ENCODE measurements at regions not wholly inside any gene's neighbourhood (a gene's known extent, or its start where the extent isn't known, plus 50 kb on each side); places are given as distances from the start of the nearest gene placed in this dataset.

- H3K27ac ChIP-seq = no peak overlapping the region
- no peak overlapping the region for H3K4me3 ChIP-seq
- DNase-seq (no peak), ATAC-seq (no peak)
- intact Hi-C loops (cut with DNase I) = loop anchor here in 1 of 2 donors (5.0 kb wide), 1 partner anchor 116 kb away; no protein-coding TSS in a partner anchor
- no peaks in the 10 kb centered on the region for H3K4me1 ChIP-seq
- TF ChIP-seq, protein P1, sequence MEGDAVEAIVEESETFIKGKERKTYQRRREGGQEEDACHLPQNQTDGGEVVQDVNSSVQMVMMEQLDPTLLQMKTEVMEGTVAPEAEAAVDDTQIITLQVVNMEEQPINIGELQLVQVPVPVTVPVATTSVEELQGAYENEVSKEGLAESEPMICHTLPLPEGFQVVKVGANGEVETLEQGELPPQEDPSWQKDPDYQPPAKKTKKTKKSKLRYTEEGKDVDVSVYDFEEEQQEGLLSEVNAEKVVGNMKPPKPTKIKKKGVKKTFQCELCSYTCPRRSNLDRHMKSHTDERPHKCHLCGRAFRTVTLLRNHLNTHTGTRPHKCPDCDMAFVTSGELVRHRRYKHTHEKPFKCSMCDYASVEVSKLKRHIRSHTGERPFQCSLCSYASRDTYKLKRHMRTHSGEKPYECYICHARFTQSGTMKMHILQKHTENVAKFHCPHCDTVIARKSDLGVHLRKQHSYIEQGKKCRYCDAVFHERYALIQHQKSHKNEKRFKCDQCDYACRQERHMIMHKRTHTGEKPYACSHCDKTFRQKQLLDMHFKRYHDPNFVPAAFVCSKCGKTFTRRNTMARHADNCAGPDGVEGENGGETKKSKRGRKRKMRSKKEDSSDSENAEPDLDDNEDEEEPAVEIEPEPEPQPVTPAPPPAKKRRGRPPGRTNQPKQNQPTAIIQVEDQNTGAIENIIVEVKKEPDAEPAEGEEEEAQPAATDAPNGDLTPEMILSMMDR (IDR thresholded peaks at IDR 0.05) = no peak
- 85 to 91% (median 91%) methylated on average over 6 of the region's 6 CpGs for WGBS, 3 donors
- H3K36me3 ChIP-seq (ENCODE audit: insufficient read depth in 1 of 2, low read depth in 1 of 2) = no peaks in the 10 kb centered on the region
- no peaks in the 10 kb centered on the region for H3K9me3 ChIP-seq
- H3K27me3 ChIP-seq (ENCODE audit: insufficient read depth in 3 of 3, low read length in 2 of 3) = peaks cover 0 to 3% (median 0%) of the 10 kb centered on the region in 3 donors
Observed at GRCh38 chr9:38120961-38121360, 51.9 kb upstream of the SHB start.

GRCh38 chr9:38119560-38120236, 50.7 kb upstream of the SHB start:
- no peaks in the 10 kb centered on the region for H3K9me3 ChIP-seq
- DNase-seq = no peak
- ATAC-seq = no peak
- H3K4me1 ChIP-seq = no peaks in the 10 kb centered on the region
- TF ChIP-seq, protein P1 (IDR thresholded peaks at IDR 0.05) = no peak
- intact Hi-C loops (cut with DNase I) = loop anchor here in 1 of 2 donors (5.0 kb wide), 1 partner anchor 118 kb away; no protein-coding TSS in a partner anchor
- WGBS, 3 donors = 65 to 67% (median 67%) methylated on average over 5 of the region's 5 CpGs
- H3K27ac ChIP-seq = no peak overlapping the region
- no peaks in the 10 kb centered on the region for H3K36me3 ChIP-seq (ENCODE audit: insufficient read depth in 1 of 2, low read depth in 1 of 2)
- H3K4me3 ChIP-seq = no peak overlapping the region
- H3K27me3 ChIP-seq (ENCODE audit: insufficient read depth in 3 of 3, low read length in 2 of 3) = peaks cover 0 to 1% (median 0%) of the 10 kb centered on the region in 3 donors

DNA sequence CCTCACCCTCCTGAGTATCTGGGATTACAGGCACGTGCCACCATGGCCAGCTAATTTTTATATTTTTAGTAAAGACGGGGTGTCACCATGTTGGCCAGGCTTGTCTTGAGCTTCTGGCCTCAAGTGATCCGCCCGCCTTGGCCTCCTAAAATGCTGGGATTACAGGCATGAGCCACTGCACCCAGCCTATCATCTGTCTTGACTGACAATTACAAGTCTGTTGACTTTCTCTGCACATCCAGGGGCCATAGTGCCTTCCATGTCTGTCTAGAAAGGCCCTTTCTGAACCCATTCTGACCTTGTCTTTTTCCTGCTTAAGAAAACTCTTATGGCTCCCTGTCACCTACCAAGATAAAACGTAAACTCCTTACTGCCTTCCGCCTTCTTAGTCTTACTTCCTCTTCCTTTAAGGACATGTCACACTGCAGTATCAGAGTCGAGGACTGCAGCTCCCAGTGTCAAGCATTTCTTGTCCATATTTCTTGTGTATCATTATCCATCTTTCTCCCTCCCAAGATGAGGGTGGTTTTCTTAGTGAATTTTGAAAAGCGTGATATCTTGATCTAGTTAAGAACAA, 49.9 kb upstream of the SHB start:
- H3K4me1 ChIP-seq = no peaks in the 10 kb centered on the region
- TF ChIP-seq, protein P1 (IDR thresholded peaks at IDR 0.05) = no peak
- DNase-seq = no peak
- WGBS, 3 donors = 78 to 85% (median 80%) methylated on average over 8 of the region's 8 CpGs
- no peak overlapping the region for H3K4me3 ChIP-seq
- ATAC-seq = no peak
- intact Hi-C loops (cut with DNase I) = no loop called here
- no peaks in the 10 kb centered on the region for H3K9me3 ChIP-seq
- H3K27ac ChIP-seq = no peak overlapping the region
- no peaks in the 10 kb centered on the region for H3K36me3 ChIP-seq (ENCODE audit: insufficient read depth in 1 of 2, low read depth in 1 of 2)
- H3K27me3 ChIP-seq (ENCODE audit: insufficient read depth in 3 of 3, low read length in 2 of 3) = peaks cover 0 to 1% (median 0%) of the 10 kb centered on the region in 3 donors
